HepG2 (cell line): ENCODE measurements at regions not wholly inside any gene's neighbourhood (a gene's known extent, or its start where the extent isn't known, plus 50 kb on each side); places are given as distances from the start of the nearest gene placed in this dataset.

Experiments used
- ATAC-seq: fragments of 200-7000 bp; cut with Tn5 transposase; 3 replicates; pipeline ENCODE4 v1.9.1; 2020; ENCODE audit warnings: mild to moderate bottlenecking, moderate library complexity
- BruUV-seq: library from RNA; stranded (reverse); fragments of 400-500 nt; replicated peaks from 2 replicates; lab custom pipeline; 2021; lab: Mats Ljungman, UMichigan
- CTCF ChIA-PET: fragments of 300-600 bp; formaldehyde crosslinking; extraction: SDS; loops from one replicate; lab custom pipeline; 2021; ENCODE audit warnings: low total read pairs, inconsistent platforms, low intra/inter-chr PET ratio; lab: Yijun Ruan, JAX
- POLR2A ChIA-PET: fragments of 350-600 bp; sonication (Branson Sonifier 250); formaldehyde crosslinking; loops from one replicate; lab custom pipeline; 2020; ENCODE audit warnings: antibody characterized with exemption, inconsistent platforms; lab: Yijun Ruan, JAX
- DNase-seq: peaks from one replicate; pipeline ENCODE4 v3.0.0-alpha.2; 2015; ENCODE audit warnings: low spot score
- FAIRE-seq: peaks from 3 replicates; lab custom pipeline; 2011; peaks lifted over from hg19 to GRCh38; lab: Jason Lieb, UNC
- H2AFZ ChIP-seq: one replicate; pipeline ENCODE4 v1.6.1; 2011; ENCODE audit warnings: low read length, inconsistent platforms
- H3K27ac ChIP-seq: fragments of 300-600 bp; 3 replicates; pipeline ENCODE4 v1.8.0; 2011; ENCODE audit warnings: mixed run types, mild to moderate bottlenecking, mixed read lengths, low read length, inconsistent platforms; ENCODE audit not compliant: insufficient read depth; ENCODE audit errors: extremely low read length
- H3K27me3 ChIP-seq, 2 experiments: fragments of 200-600 bp in 1 of 2; 2 replicates in 1 of 2; 3 replicates in 1 of 2; pipeline versions ENCODE4 v1.6.0 to v1.8.0; 2011; ENCODE audit warnings: low read length in 2 of 2, mild to moderate bottlenecking in 2 of 2, moderate library complexity in 2 of 2, inconsistent platforms in 1 of 2; ENCODE audit not compliant: insufficient read depth in 2 of 2, control insufficient read depth in 1 of 2
- H3K36me3 ChIP-seq, 2 experiments: fragments of 200-600 bp in 1 of 2; replicated peaks in 1 of 2; 2 replicates in 1 of 2; 3 replicates in 1 of 2; pipeline versions ENCODE4 v1.5.1 to v1.8.0; 2011; ENCODE audit warnings: low read length in 2 of 2, inconsistent platforms in 1 of 2; ENCODE audit not compliant: insufficient read depth in 2 of 2, control insufficient read depth in 1 of 2
- H3K4me1 ChIP-seq: 2 replicates; pipeline ENCODE4 v1.5.1; 2012; ENCODE audit warnings: low read length, inconsistent platforms; ENCODE audit not compliant: insufficient read depth
- H3K4me2 ChIP-seq: 2 replicates; pipeline ENCODE4 v1.6.0; 2011; ENCODE audit warnings: low read depth, low read length, inconsistent platforms
- H3K4me3 ChIP-seq, 3 experiments: fragments of 200-600 bp in 1 of 3; sonication (generic), shearing (Covaris generic) in 1 of 3; replicated peaks in 1 of 3; 2 replicates each; pipeline ENCODE4 v1.5.1; 2011 to 2016; ENCODE audit warnings: low read length in 3 of 3, inconsistent platforms in 2 of 3, low read depth in 2 of 3, mild to moderate bottlenecking in 2 of 3, control low read depth in 1 of 3, mixed read lengths in 1 of 3; ENCODE audit not compliant: insufficient read depth in 1 of 3
- H3K79me2 ChIP-seq: one replicate; pipeline ENCODE4 v1.6.1; 2011; ENCODE audit warnings: low read length, inconsistent platforms; ENCODE audit not compliant: insufficient read depth
- H3K9ac ChIP-seq: 2 replicates; pipeline ENCODE4 v1.6.0; 2011; ENCODE audit warnings: mild to moderate bottlenecking, low read depth, low read length, inconsistent platforms; ENCODE audit not compliant: insufficient read depth
- H3K9me3 ChIP-seq: 2 replicates; pipeline ENCODE4 v1.5.1; 2012; ENCODE audit warnings: mild to moderate bottlenecking, low read length
- H4K20me1 ChIP-seq: 2 replicates; pipeline ENCODE4 v1.6.0; 2011; ENCODE audit warnings: inconsistent platforms, mild to moderate bottlenecking, low read length, moderate library complexity; ENCODE audit not compliant: insufficient read depth
- NR2F6 ChIP-seq, 2 experiments: IDR thresholded peaks; 2 replicates each; pipeline ENCODE4 v1.6.1; 2016; ENCODE audit warnings: antibody characterized with exemption in 1 of 2, mild to moderate bottlenecking in 1 of 2
- TP53 ChIP-seq: sonication (generic); formaldehyde crosslinking; conservative IDR thresholded peaks from 2 replicates; pipeline ENCODE4 v1.4.0; 2020; ENCODE audit warnings: missing genetic modification reagents
- ZNF205 ChIP-seq: IDR thresholded peaks from 2 replicates; pipeline ENCODE4 v1.6.1; 2018; ENCODE audit warnings: missing biosample characterization, missing genetic modification reagents
- ZNF292 ChIP-seq: sonication (generic); formaldehyde crosslinking; IDR thresholded peaks from 2 replicates; pipeline ENCODE4 v1.8.1; 2022; ENCODE audit warnings: mild to moderate bottlenecking, low read depth, missing genetic modification reagents, borderline replicate concordance
- WGBS: methylation state at CpG from one replicate; pipeline ENCODE4 v1.1.6; 2017; ENCODE audit warnings: low lambda C conversion rate; 5-methylcytosine and 5-hydroxymethylcytosine counted together
- in situ Hi-C: cut with HindIII; loops from 2 replicates; pipeline ENCODE4 v1.10.0; 2017; ENCODE audit warnings: low pct_unique_long_range_greater_than_20kb; ENCODE audit not compliant: extremely low pct_ligation_motif_present
- intact Hi-C: fragments of 100-400 bp; cut with micrococcal nuclease; formaldehyde crosslinking; loops from one replicate; pipeline ENCODE4 v1.10.0; 2022; ENCODE audit not compliant: unreplicated experiment
- TF ChIP-seq, protein P1 (sequence below): sonication (generic); formaldehyde crosslinking; IDR thresholded peaks from 2 replicates; pipeline ENCODE4 v1.4.0; 2020; ENCODE audit warnings: missing genetic modification reagents

DNA sequence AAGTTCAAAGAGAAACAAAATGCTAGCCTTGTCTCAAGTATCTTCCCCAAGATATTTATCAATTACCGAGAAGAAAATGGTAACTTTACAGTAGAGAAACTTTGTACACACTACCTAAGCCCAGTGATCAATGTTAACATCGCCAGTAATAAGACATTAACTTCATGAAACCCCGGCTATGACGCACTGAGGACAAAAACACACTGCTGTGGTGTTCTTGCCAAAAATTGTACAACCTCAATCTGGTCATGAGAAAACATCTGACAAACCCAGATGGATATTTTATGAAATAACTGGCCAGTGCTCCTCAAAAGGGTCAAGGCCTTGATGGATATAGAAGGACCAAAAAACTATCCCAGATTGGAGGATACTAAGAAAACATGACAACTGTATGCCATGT, 85.5 kb upstream of the DTNBP1 start:
- no peaks in the 10 kb centered on the region for H3K79me2 ChIP-seq
- ChIA-PET CTCF (no interaction called here), POLR2A (no interaction called here)
- no peak overlapping the region for H3K4me3 ChIP-seq
- no peaks in the 10 kb centered on the region for H3K9me3 ChIP-seq
- ATAC-seq (no peak), DNase-seq (no peak), FAIRE-seq (no peak)
- 44% methylated on average over 4 of the region's 4 CpGs for WGBS
- H3K9ac ChIP-seq, result no peak overlapping the region
- no peak overlapping the region for H2AFZ ChIP-seq
- H3K4me2 ChIP-seq, result no peak overlapping the region
- intact Hi-C loops (no loop called here), in situ Hi-C loops (no loop called here)
- no peaks in the 10 kb centered on the region for H3K4me1 ChIP-seq
- no peak overlapping the region for H3K27ac ChIP-seq
- BruUV-seq, result no TSS peak
- no peak for TF ChIP-seq TP53 (CRISPR knock-in tag)
- H4K20me1 ChIP-seq, result no peaks in the 10 kb centered on the region
- H3K27me3 ChIP-seq, result no peaks in the 10 kb centered on the region
- H3K36me3 ChIP-seq, result no peaks in the 10 kb centered on the region

DNA sequence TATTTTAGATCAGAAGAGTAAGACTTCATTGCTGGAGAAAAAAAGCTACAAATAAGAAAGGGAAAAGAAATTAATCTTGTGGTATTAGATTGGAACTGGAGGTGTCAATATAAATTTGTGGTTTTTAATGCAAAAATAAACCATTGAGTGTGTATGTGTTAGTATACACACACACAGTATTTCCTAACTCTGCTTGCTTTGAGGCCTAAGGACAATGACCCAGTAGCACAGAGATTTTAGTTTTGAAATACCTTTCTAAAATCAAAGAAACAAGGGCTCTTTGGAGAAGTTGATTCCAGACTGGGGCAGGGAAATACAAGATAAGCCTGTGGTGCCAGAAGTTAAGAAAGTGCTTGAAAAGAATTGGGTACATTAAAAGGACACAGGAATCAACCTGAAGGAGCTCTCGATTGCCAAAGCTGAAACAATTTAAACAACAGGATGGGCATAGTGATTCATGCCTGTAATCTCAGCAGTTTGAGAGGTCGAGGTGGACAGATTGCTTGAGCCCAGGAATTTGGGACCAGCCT, 84.6 kb upstream of the DTNBP1 start:
- Histone ChIP-seq H2AFZ (no peak overlapping the region), H3K27me3 (no peaks in the 10 kb centered on the region), H3K9me3 (no peaks in the 10 kb centered on the region), H3K27ac (no peak overlapping the region), H3K9ac (no peak overlapping the region), H4K20me1 (no peaks in the 10 kb centered on the region), H3K4me2 (no peak overlapping the region), H3K4me3 (no peak overlapping the region), H3K36me3 (no peaks in the 10 kb centered on the region), H3K4me1 (no peaks in the 10 kb centered on the region), H3K79me2 (no peaks in the 10 kb centered on the region)
- BruUV-seq, result no TSS peak
- TF ChIP-seq TP53 (CRISPR knock-in tag), result no peak
- TF ChIP-seq, protein P1, sequence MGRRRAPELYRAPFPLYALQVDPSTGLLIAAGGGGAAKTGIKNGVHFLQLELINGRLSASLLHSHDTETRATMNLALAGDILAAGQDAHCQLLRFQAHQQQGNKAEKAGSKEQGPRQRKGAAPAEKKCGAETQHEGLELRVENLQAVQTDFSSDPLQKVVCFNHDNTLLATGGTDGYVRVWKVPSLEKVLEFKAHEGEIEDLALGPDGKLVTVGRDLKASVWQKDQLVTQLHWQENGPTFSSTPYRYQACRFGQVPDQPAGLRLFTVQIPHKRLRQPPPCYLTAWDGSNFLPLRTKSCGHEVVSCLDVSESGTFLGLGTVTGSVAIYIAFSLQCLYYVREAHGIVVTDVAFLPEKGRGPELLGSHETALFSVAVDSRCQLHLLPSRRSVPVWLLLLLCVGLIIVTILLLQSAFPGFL, result no peak
- TF ChIP-seq ZNF292 (CRISPR knock-in tag), result no peak
- no peak for TF ChIP-seq ZNF205 (CRISPR knock-in tag)
- TF ChIP-seq NR2F6 (IDR thresholded peaks at IDR 0.05), result no peak
- no peak for TF ChIP-seq NR2F6 (CRISPR knock-in tag; IDR thresholded peaks at IDR 0.05)
- FAIRE-seq (no peak), ATAC-seq (no peak), DNase-seq (no peak)
- WGBS, result 0% methylated on average over 2 of the region's 2 CpGs
- ChIA-PET CTCF (no interaction called here), POLR2A (no interaction called here)
- in situ Hi-C loops, result no loop called here
- intact Hi-C loops, result no loop called here
